Naive B cell (primary cell): ENCODE measurements at regions not wholly inside any gene's neighbourhood (a gene's known extent, or its start where the extent isn't known, plus 50 kb on each side); places are given as distances from the start of the nearest gene placed in this dataset.
A peak's percentile ranks its signal among the peaks of the same experiment; 100 is the strongest.
"Not testable (repeated sequence)": the region's sequence is repeated elsewhere in the genome, so short reads cannot be mapped to it uniquely, and the experiment has no call there.

ENCODE experiments used
- ATAC-seq, 2 donors: fragments of 150-1000 bp; cut with Tn5 transposase; 2 replicates each; pipeline ENCODE4 v1.10.0; 2021; ENCODE audit warnings: low read depth in 2 of 2, mild to moderate bottlenecking in 2 of 2, moderate library complexity in 2 of 2
- DNase-seq: peaks from one replicate; pipeline ENCODE4 v3.0.0; 2022
- H3K27ac Mint-ChIP-seq, 6 donors: one replicate each; pipeline ENCODE4 v1.8.0; 2020 to 2022; ENCODE audit warnings: mild to moderate bottlenecking in 6 of 6, mixed read lengths in 6 of 6, moderate library complexity in 5 of 6, inconsistent platforms in 2 of 6
- H3K27me3 Mint-ChIP-seq, 3 donors: one replicate each; pipeline ENCODE4 v1.8.0; 2021 to 2022; ENCODE audit warnings: mixed read lengths in 3 of 3, mild to moderate bottlenecking in 1 of 3
- H3K36me3 Mint-ChIP-seq, 2 donors: one replicate each; pipeline ENCODE4 v1.8.0; 2020 to 2022; ENCODE audit warnings: mixed read lengths in 2 of 2, inconsistent platforms in 1 of 2, mild to moderate bottlenecking in 1 of 2
- H3K4me1 Mint-ChIP-seq, 3 donors: one replicate each; pipeline ENCODE4 v1.8.0; 2020 to 2022; ENCODE audit warnings: mixed read lengths in 3 of 3, inconsistent platforms in 1 of 3, mild to moderate bottlenecking in 1 of 3, moderate library complexity in 1 of 3
- H3K4me3 Mint-ChIP-seq, 8 donors: one replicate each; pipeline ENCODE4 v1.8.0; 2020 to 2022; ENCODE audit warnings: mild to moderate bottlenecking in 8 of 8, mixed read lengths in 8 of 8, moderate library complexity in 8 of 8, inconsistent platforms in 2 of 8
- H3K9me3 Mint-ChIP-seq, 7 donors: one replicate each; pipeline ENCODE4 v1.8.0; 2020 to 2022; ENCODE audit warnings: mixed read lengths in 7 of 7, mild to moderate bottlenecking in 5 of 7, inconsistent platforms in 2 of 7, moderate library complexity in 1 of 7

DNA sequence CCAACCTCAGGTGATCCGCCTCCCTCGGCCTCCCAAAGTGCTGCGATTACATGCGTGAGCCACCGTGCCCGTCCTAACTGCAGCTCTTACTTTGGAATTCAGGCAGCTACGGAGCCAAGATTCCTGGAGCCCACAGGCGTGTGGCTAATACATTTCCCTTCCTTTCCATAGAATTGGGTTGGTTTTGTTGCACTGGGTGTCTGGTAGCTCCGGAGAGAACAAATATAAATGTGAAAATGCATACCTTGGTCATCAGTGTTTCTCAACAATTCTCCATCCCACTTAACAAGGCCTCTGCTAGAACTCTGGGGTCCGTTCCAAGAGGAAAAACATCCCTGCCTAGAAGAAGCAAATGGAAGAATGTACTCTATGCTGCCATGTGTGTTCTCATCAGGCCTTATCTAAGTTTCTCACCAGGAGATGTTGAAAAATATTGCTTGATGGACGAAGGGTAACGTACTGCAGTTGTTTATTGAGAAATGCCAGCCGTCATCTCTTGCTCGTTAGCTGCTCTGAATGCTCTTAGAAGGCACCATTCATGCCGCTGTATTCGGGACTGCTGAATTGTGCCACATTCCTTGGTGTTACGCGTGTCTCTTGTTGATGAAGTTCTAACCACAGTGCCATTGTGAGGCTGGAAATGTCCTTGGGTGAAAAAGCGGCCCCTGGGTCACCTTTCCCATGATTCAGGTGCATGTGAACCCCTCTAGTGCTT is 50.5 kb upstream of the CD99 start:
- ATAC-seq (no peak), DNase-seq (no peak)
- Mint-ChIP-seq H3K4me1 (peaks cover 0 to 6% (median 3%) of the 10 kb centered on the region in 3 donors), H3K36me3 (peaks cover 15 to 19% of the 10 kb centered on the region in 2 donors), H3K27ac (no peak overlapping the region), H3K9me3 (no peaks in the 10 kb centered on the region), H3K27me3 (no peaks in the 10 kb centered on the region), H3K4me3 (no peak overlapping the region)

- H3K9me3 Mint-ChIP-seq = no peaks in the 10 kb centered on the region
- no peaks in the 10 kb centered on the region for H3K27me3 Mint-ChIP-seq
- peak overlapping the region in 1 of 8 donors; percentile 37 for H3K4me3 Mint-ChIP-seq
- DNase-seq = no peak
- H3K36me3 Mint-ChIP-seq = peaks cover 15 to 19% of the 10 kb centered on the region in 2 donors
- H3K27ac Mint-ChIP-seq = peak overlapping the region in 1 of 6 donors; percentile 73
- ATAC-seq = no peak
- peaks cover 0 to 6% (median 3%) of the 10 kb centered on the region in 3 donors for H3K4me1 Mint-ChIP-seq
Measured at GRCh38 chrX:2638279-2638678, 52.8 kb upstream of the CD99 start.

GRCh38 chrX:2635342-2635741 is 55.8 kb upstream of the CD99 start:
- Mint-ChIP-seq H3K4me3 (no peak overlapping the region), H3K4me1 (peaks cover 23 to 25% (median 24%) of the 10 kb centered on the region in 3 donors), H3K27ac (no peak overlapping the region), H3K36me3 (peaks cover 13 to 44% of the 10 kb centered on the region in 2 donors), H3K9me3 (peaks cover 14 to 25% (median 22%) of the 10 kb centered on the region in 7 donors), H3K27me3 (no peaks in the 10 kb centered on the region)
- no peak for ATAC-seq
- DNase-seq = no peak

DNA sequence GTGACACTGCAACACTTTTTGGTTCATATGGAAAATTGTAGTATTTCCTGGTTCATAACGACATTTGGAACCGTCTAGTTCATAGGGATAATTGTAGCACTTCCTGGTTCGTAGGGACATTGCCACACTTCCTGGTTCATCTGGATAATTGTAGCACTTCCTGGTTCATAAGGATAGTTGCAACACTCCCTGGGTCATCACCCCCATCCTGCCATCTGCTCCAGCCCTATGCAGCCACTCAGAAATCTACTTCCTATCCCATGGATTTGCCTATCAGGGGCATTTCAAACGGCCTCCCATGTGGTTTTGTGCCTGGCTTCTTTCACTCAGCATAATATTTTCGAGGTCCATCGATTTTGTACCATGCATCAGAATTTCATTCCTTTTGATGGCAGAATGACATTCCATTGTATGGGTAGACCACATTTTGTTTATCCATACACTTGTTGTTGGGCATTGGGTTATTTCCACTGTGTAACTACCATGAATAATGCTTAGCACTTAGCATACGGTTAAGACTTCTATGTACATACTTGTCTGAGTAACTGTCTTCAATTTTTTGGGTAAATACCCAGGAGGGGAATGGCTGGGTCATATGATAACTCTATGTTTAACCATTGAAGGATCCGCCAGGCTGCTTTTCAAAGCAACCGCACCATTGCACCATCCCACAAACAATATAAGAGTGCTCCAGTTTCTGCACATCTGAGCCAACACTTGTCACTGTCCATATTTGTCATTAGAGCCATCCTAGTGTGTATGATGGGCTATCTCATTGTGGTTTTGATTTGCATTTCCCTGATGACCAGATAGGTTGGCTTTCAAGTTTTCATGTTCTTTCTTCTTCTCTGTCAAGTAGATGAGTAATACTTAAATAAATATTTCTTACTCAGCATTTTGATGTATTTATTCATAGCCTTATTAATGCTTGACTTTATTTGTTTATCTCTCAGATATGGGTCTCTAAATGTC is 58.3 kb upstream of the CD99 start:
- H3K36me3 Mint-ChIP-seq = peaks cover 28 to 55% of the 10 kb centered on the region in 2 donors
- H3K9me3 Mint-ChIP-seq = peaks cover 26 to 45% (median 42%) of the 10 kb centered on the region in 7 donors
- peak overlapping the region in 2 of 8 donors; percentile 10 to 15 for H3K4me3 Mint-ChIP-seq
- ATAC-seq (no peak), DNase-seq (no peak)
- H3K27ac Mint-ChIP-seq = peak overlapping the region in 3 of 6 donors; percentile 70 to 100 (median 93)
- no peaks in the 10 kb centered on the region for H3K27me3 Mint-ChIP-seq
- H3K4me1 Mint-ChIP-seq = peaks cover 42 to 47% (median 44%) of the 10 kb centered on the region in 3 donors

- Mint-ChIP-seq H3K4me1 (peaks cover 42 to 53% (median 51%) of the 10 kb centered on the region in 3 donors), H3K27me3 (no peaks in the 10 kb centered on the region), H3K27ac (peak overlapping the region; percentile 70 to 100 (median 96)), H3K4me3 (peak overlapping the region in 4 of 8 donors; percentile 62 to 84 (median 78)), H3K9me3 (peaks cover 26 to 50% (median 44%) of the 10 kb centered on the region in 7 donors), H3K36me3 (peaks cover 37 to 55% of the 10 kb centered on the region in 2 donors)
- ATAC-seq (no peak), DNase-seq (no peak)
Measured at GRCh38 chrX:2631743-2632532, 59.2 kb upstream of the CD99 start.

GRCh38 chrX:2630935-2631742 is 60.0 kb upstream of the CD99 start:
- not testable (repeated sequence) for H3K27me3 Mint-ChIP-seq, DNase-seq, ATAC-seq
- H3K4me1 Mint-ChIP-seq = peaks cover 47 to 57% (median 51%) of the 10 kb centered on the region in 3 donors
- peak overlapping the region; percentile 36 to 84 (median 78) for H3K4me3 Mint-ChIP-seq
- H3K9me3 Mint-ChIP-seq = peaks cover 26 to 50% (median 44%) of the 10 kb centered on the region in 7 donors
- H3K27ac Mint-ChIP-seq = peak overlapping the region; percentile 94 to 100 (median 96)
- peaks cover 44 to 63% of the 10 kb centered on the region in 2 donors for H3K36me3 Mint-ChIP-seq

DNA sequence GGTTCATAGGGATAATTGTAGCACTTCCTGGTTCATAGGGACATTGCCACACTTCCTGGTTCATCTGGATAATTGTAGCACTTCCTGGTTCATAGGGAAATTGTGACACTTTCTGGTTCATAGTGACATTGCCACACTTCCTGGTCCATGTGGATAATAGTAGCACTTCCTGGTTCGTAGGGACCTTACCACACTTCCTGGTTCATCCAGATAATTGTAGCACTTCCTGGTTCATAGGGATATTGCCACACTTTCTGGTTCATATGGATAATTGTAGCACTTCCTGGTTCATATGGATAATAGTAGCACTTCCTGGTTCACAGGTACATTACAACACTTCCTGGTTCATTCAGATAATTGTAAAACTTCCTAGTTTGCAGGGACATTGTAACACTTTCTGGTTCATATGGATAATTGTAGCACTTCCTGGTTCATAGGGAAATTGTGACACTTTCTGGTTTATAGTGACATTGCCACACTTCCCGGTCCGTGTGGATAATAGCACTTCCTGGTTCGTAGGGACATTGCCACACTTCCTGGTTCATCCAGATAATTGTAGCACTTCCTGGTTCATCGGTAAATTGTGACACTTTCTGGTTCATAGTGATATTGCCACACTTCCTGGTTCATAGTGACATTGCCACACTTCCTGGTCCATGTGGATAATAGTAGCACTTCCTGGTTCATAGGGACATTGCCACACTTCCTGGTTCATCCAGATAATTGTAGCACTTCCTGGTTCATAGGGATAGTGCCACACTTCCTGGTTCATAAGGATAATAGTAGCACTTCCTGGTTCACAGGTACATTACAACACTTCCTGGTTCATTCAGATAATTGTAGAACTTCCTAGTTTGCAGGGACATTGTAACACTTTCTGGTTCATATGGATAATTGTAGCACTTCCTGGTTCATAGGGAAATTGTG is 60.8 kb upstream of the CD99 start:
- H3K36me3 Mint-ChIP-seq = peaks cover 44 to 64% of the 10 kb centered on the region in 2 donors
- peaks cover 26 to 50% (median 44%) of the 10 kb centered on the region in 7 donors for H3K9me3 Mint-ChIP-seq
- peak overlapping the region; percentile 94 to 100 (median 96) for H3K27ac Mint-ChIP-seq
- peaks cover 47 to 57% (median 51%) of the 10 kb centered on the region in 3 donors for H3K4me1 Mint-ChIP-seq
- DNase-seq (peak; percentile 73), ATAC-seq (peak; percentile 52 to 54)
- not testable (repeated sequence) for H3K27me3 Mint-ChIP-seq
- peak overlapping the region; percentile 36 to 84 (median 78) for H3K4me3 Mint-ChIP-seq

DNA sequence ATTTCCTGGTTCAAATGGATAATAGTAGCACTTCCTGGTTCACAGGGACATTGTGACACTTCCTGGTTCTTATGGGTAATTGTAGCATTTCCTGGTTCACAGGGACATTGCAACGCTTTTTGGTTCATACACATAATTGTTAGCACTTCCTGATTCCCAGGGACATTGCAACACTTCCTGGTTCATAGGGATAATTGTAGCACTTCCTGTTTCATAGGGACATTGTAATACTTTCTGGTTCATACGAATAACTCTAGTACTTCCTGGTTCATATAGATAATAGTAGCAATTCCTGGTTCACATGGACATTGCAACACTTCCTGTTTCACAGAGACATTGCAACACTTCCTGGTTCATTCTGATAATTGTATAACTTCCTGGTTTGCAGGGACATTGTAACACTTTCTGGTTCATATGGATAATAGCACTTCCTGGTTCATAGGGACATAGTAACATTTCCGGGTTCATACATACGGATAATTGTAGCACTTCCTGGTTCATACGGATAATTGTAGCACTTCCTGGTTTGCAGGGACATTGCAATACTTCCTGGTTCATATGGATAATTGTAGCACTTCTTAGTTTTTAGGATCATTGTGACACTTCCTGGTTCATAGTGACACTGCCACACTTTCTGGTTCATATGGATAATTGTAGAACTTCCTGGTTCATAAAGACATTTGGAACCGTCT is 61.6 kb upstream of the CD99 start:
- DNase-seq (peak; percentile 46), ATAC-seq (peak; percentile 69)
- Mint-ChIP-seq H3K27me3 (no peaks in the 10 kb centered on the region), H3K4me3 (peak overlapping the region; percentile 36 to 83 (median 66)), H3K36me3 (peaks cover 48 to 64% of the 10 kb centered on the region in 2 donors), H3K27ac (peak overlapping the region; percentile 94 to 100 (median 96)), H3K4me1 (peaks cover 47 to 57% (median 51%) of the 10 kb centered on the region in 3 donors), H3K9me3 (peaks cover 26 to 50% (median 44%) of the 10 kb centered on the region in 7 donors)

DNA sequence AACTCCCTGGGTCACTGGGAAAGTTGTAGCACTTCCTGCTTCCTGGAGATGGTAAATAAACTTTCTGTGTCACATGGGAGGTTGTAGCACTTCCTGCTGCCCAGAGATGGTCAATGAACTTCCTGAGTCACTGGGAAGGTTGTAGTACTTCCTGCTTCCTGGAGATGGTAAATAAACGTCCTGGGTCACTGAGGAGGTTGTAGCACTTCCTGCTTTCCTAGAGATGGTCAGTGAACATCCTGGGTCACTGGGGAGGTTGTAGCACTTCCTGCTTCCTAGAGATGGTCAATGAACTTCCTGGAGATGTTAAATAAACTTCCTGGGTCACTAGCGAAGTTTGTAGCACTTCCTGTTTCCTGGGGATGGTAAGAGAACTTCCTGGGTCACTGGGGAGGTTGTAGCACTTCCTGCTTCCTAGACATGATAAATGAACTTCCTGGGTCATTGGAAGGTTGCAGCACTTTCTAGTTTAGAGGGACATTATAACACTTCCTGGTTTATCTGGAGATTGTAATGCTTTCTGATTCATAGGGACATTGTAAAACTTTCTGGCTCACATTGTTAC is 62.3 kb upstream of the CD99 start:
- H3K9me3 Mint-ChIP-seq = peaks cover 26 to 50% (median 44%) of the 10 kb centered on the region in 7 donors
- peak overlapping the region in 6 of 8 donors; percentile 36 to 80 (median 64) for H3K4me3 Mint-ChIP-seq
- no peaks in the 10 kb centered on the region for H3K27me3 Mint-ChIP-seq
- H3K4me1 Mint-ChIP-seq = peaks cover 47 to 57% (median 51%) of the 10 kb centered on the region in 3 donors
- peak overlapping the region; percentile 94 to 100 (median 96) for H3K27ac Mint-ChIP-seq
- H3K36me3 Mint-ChIP-seq = peaks cover 49 to 64% of the 10 kb centered on the region in 2 donors
- no peak for DNase-seq
- peak; percentile 7 to 17 for ATAC-seq

- Mint-ChIP-seq H3K4me1 (peaks cover 42 to 52% (median 46%) of the 10 kb centered on the region in 3 donors), H3K9me3 (peaks cover 24 to 48% (median 39%) of the 10 kb centered on the region in 7 donors), H3K27ac (peak overlapping the region in 3 of 6 donors; percentile 27 to 100 (median 70)), H3K4me3 (peak overlapping the region in 1 of 8 donors; percentile 7), H3K27me3 (no peaks in the 10 kb centered on the region), H3K36me3 (peaks cover 56 to 68% of the 10 kb centered on the region in 2 donors)
- ATAC-seq = peak in 1 of 2 donors; percentile 42
- peak; percentile 37 for DNase-seq
Measured at GRCh38 chrX:2627272-2627867, 63.7 kb upstream of the CD99 start.
